Muscle of leg (tissue), 3 donors: ENCODE measurements at regions not wholly inside any gene's neighbourhood (a gene's known extent, or its start where the extent isn't known, plus 50 kb on each side); places are given as distances from the start of the nearest gene placed in this dataset.

ENCODE experiments used
- DNase-seq: peaks from one replicate; pipeline ENCODE4 v3.0.0; 2013
- H3K27ac ChIP-seq: one replicate; pipeline ENCODE4 v1.5.1; 2013; ENCODE audit warnings: mild to moderate bottlenecking, low read length, control low read depth
- H3K27me3 ChIP-seq: one replicate; pipeline ENCODE4 v1.6.1; 2013; ENCODE audit warnings: low read length; ENCODE audit not compliant: control insufficient read depth, insufficient read depth
- H3K36me3 ChIP-seq: one replicate; pipeline ENCODE4 v1.6.1; 2013; ENCODE audit warnings: low read length; ENCODE audit not compliant: control insufficient read depth, insufficient read depth
- H3K4me1 ChIP-seq: one replicate; pipeline ENCODE4 v1.6.1; 2013; ENCODE audit warnings: low read length; ENCODE audit not compliant: control insufficient read depth, insufficient read depth
- H3K4me3 ChIP-seq: one replicate; pipeline ENCODE4 v1.5.1; 2013; ENCODE audit warnings: low read length, control low read depth
- H3K9me3 ChIP-seq: replicated peaks from 2 replicates; pipeline ENCODE4 v1.6.1; 2013; ENCODE audit warnings: low read depth, low read length; ENCODE audit not compliant: control insufficient read depth
- WGBS: methylation state at CpG from one replicate; pipeline ENCODE4 v1.1.5; 2013; ENCODE audit warnings: missing lambda C conversion rate; ENCODE audit not compliant: insufficient coverage; 5-methylcytosine and 5-hydroxymethylcytosine counted together

- no peak for DNase-seq
- no peaks in the 10 kb centered on the region for H3K36me3 ChIP-seq
- H3K4me3 ChIP-seq: no peak overlapping the region
- H3K9me3 ChIP-seq: no peaks in the 10 kb centered on the region
- H3K27ac ChIP-seq: no peak overlapping the region
- peaks cover 28% of the 10 kb centered on the region for H3K4me1 ChIP-seq
- peaks cover 9% of the 10 kb centered on the region for H3K27me3 ChIP-seq
- WGBS: 86% methylated on average over 3 of the region's 5 CpGs
These were observed 229.9 kb downstream of the RPS24 start for GRCh38 chr10:78263521-78263988.

GRCh38 chr10:78264361-78264760 lies 230.7 kb downstream of the RPS24 start:
- Histone ChIP-seq H3K4me3 (no peak overlapping the region), H3K27ac (no peak overlapping the region), H3K4me1 (peaks cover 33% of the 10 kb centered on the region), H3K36me3 (no peaks in the 10 kb centered on the region), H3K27me3 (peaks cover 5% of the 10 kb centered on the region), H3K9me3 (no peaks in the 10 kb centered on the region)
- DNase-seq: no peak
- WGBS: 100% methylated on average over 1 of the region's 3 CpGs

- DNase-seq: peak; percentile 55
- peaks cover 41% of the 10 kb centered on the region for H3K4me1 ChIP-seq
- peaks cover 3% of the 10 kb centered on the region for H3K27me3 ChIP-seq
- H3K36me3 ChIP-seq: no peaks in the 10 kb centered on the region
- peak overlapping the region; percentile 70 for H3K27ac ChIP-seq
- H3K4me3 ChIP-seq: peak overlapping the region; percentile 20
- WGBS: 76% methylated on average over 5 of the region's 10 CpGs
- no peaks in the 10 kb centered on the region for H3K9me3 ChIP-seq
These were observed 233.2 kb downstream of the RPS24 start for GRCh38 chr10:78266741-78267469.

GRCh38 chr10:78267598-78267997 lies 233.9 kb downstream of the RPS24 start:
- no peaks in the 10 kb centered on the region for H3K36me3 ChIP-seq
- H3K4me3 ChIP-seq: peak overlapping the region; percentile 20
- peaks cover 6% of the 10 kb centered on the region for H3K9me3 ChIP-seq
- 62% methylated on average over 2 of the region's 3 CpGs for WGBS
- peaks cover 3% of the 10 kb centered on the region for H3K27me3 ChIP-seq
- H3K27ac ChIP-seq: peak overlapping the region; percentile 70
- H3K4me1 ChIP-seq: peaks cover 41% of the 10 kb centered on the region
- peak; percentile 36 for DNase-seq

GRCh38 chr10:78269060-78269459 lies 235.4 kb downstream of the RPS24 start:
- H3K4me3 ChIP-seq: no peak overlapping the region
- DNase-seq: no peak
- no CpG with 5 or more reads among the region's 2 CpGs for WGBS
- H3K4me1 ChIP-seq: peaks cover 35% of the 10 kb centered on the region
- peaks cover 6% of the 10 kb centered on the region for H3K9me3 ChIP-seq
- peak overlapping the region; percentile 35 for H3K27ac ChIP-seq
- no peaks in the 10 kb centered on the region for H3K36me3 ChIP-seq
- peaks cover 7% of the 10 kb centered on the region for H3K27me3 ChIP-seq

GRCh38 chr10:78272329-78272728 lies 238.7 kb downstream of the RPS24 start:
- H3K9me3 ChIP-seq: peaks cover 6% of the 10 kb centered on the region
- H3K4me1 ChIP-seq: peaks cover 19% of the 10 kb centered on the region
- DNase-seq: no peak
- peaks cover 13% of the 10 kb centered on the region for H3K27me3 ChIP-seq
- H3K36me3 ChIP-seq: no peaks in the 10 kb centered on the region
- H3K4me3 ChIP-seq: no peak overlapping the region
- H3K27ac ChIP-seq: no peak overlapping the region

- Histone ChIP-seq H3K9me3 (peaks cover 6% of the 10 kb centered on the region), H3K27ac (no peak overlapping the region), H3K4me1 (peaks cover 6% of the 10 kb centered on the region), H3K36me3 (no peaks in the 10 kb centered on the region), H3K27me3 (peaks cover 13% of the 10 kb centered on the region), H3K4me3 (no peak overlapping the region)
- no peak for DNase-seq
- 47% methylated on average over 3 of the region's 4 CpGs for WGBS
These were observed 240.8 kb downstream of the RPS24 start for GRCh38 chr10:78274491-78274890.

- H3K36me3 ChIP-seq: no peaks in the 10 kb centered on the region
- H3K4me3 ChIP-seq: no peak overlapping the region
- peaks cover 6% of the 10 kb centered on the region for H3K9me3 ChIP-seq
- no peak overlapping the region for H3K27ac ChIP-seq
- 83% methylated on average over 1 of the region's 1 CpG for WGBS
- H3K27me3 ChIP-seq: peaks cover 11% of the 10 kb centered on the region
- DNase-seq: no peak
- H3K4me1 ChIP-seq: no peaks in the 10 kb centered on the region
These were observed 242.5 kb downstream of the RPS24 start for GRCh38 chr10:78276139-78276538.

- H3K4me1 ChIP-seq: peaks cover 4% of the 10 kb centered on the region
- no peaks in the 10 kb centered on the region for H3K36me3 ChIP-seq
- no peak for DNase-seq
- WGBS: 70% methylated on average over 3 of the region's 11 CpGs
- H3K27ac ChIP-seq: no peak overlapping the region
- no peak overlapping the region for H3K4me3 ChIP-seq
- peaks cover under 1% of the 10 kb centered on the region for H3K9me3 ChIP-seq
- peaks cover 11% of the 10 kb centered on the region for H3K27me3 ChIP-seq
These were observed 243.8 kb downstream of the RPS24 start for GRCh38 chr10:78277314-78278057.

- Histone ChIP-seq H3K4me1 (peaks cover 9% of the 10 kb centered on the region), H3K27me3 (peaks cover 9% of the 10 kb centered on the region), H3K4me3 (no peak overlapping the region), H3K9me3 (no peaks in the 10 kb centered on the region), H3K27ac (no peak overlapping the region), H3K36me3 (no peaks in the 10 kb centered on the region)
- WGBS: 68% methylated on average over 5 of the region's 6 CpGs
- DNase-seq: no peak
These were observed 244.4 kb downstream of the RPS24 start for GRCh38 chr10:78278058-78278404.
